ENCODE measurements at regions not wholly inside any gene's neighbourhood (a gene's known extent, or its start where the extent isn't known, plus 50 kb on each side); places are given as distances from the start of the nearest gene placed in this dataset.

GRCh38 chr6:138716971-138717665 is 56.5 kb upstream of the CCDC28A start:
- TF ChIP-seq, protein P1, sequence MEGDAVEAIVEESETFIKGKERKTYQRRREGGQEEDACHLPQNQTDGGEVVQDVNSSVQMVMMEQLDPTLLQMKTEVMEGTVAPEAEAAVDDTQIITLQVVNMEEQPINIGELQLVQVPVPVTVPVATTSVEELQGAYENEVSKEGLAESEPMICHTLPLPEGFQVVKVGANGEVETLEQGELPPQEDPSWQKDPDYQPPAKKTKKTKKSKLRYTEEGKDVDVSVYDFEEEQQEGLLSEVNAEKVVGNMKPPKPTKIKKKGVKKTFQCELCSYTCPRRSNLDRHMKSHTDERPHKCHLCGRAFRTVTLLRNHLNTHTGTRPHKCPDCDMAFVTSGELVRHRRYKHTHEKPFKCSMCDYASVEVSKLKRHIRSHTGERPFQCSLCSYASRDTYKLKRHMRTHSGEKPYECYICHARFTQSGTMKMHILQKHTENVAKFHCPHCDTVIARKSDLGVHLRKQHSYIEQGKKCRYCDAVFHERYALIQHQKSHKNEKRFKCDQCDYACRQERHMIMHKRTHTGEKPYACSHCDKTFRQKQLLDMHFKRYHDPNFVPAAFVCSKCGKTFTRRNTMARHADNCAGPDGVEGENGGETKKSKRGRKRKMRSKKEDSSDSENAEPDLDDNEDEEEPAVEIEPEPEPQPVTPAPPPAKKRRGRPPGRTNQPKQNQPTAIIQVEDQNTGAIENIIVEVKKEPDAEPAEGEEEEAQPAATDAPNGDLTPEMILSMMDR (IDR thresholded peaks at IDR 0.05; ENCODE audit: unreplicated experiment): no peak
- ChIA-PET CTCF (no interaction called here), POLR2A (no interaction called here)
- peaks cover 6% of the 10 kb centered on the region for H3K9me3 Mint-ChIP-seq (ENCODE audit: unreplicated experiment)
- H3K4me1 Mint-ChIP-seq (ENCODE audit: insufficient read depth, unreplicated experiment): no peaks in the 10 kb centered on the region
- no peaks in the 10 kb centered on the region for H3K27me3 Mint-ChIP-seq (ENCODE audit: insufficient read depth, unreplicated experiment)
- no peak for DNase-seq (ENCODE audit: unreplicated experiment)
- no TSS peak for BruUV-seq (replicated peaks)
- intact Hi-C loops (cut with micrococcal nuclease): no loop called here
- no peaks in the 10 kb centered on the region for H3K36me3 Mint-ChIP-seq (ENCODE audit: insufficient read depth, unreplicated experiment)
- no peak overlapping the region for H3K27ac Mint-ChIP-seq (ENCODE audit: low read depth, unreplicated experiment)
- H3K4me3 Mint-ChIP-seq (ENCODE audit: unreplicated experiment): no peak overlapping the region

- Mint-ChIP-seq H3K27me3 (ENCODE audit: insufficient read depth, unreplicated experiment) (no peaks in the 10 kb centered on the region), H3K4me3 (ENCODE audit: unreplicated experiment) (no peak overlapping the region), H3K36me3 (ENCODE audit: insufficient read depth, unreplicated experiment) (no peaks in the 10 kb centered on the region), H3K27ac (ENCODE audit: low read depth, unreplicated experiment) (no peak overlapping the region), H3K4me1 (ENCODE audit: insufficient read depth, unreplicated experiment) (no peaks in the 10 kb centered on the region), H3K9me3 (ENCODE audit: unreplicated experiment) (peaks cover 1% of the 10 kb centered on the region)
- CTCF ChIA-PET: no interaction called here
- intact Hi-C loops (cut with micrococcal nuclease): no loop called here
- POLR2A ChIA-PET: interaction anchor here (0.6 kb wide), 1 partner anchor 44 kb away, joined by 3 read pairs; no protein-coding TSS in a partner anchor
- no TSS peak for BruUV-seq (replicated peaks)
- TF ChIP-seq, protein P1 (IDR thresholded peaks at IDR 0.05; ENCODE audit: unreplicated experiment): no peak
- DNase-seq (ENCODE audit: unreplicated experiment): peak; percentile 17
Observed at GRCh38 chr6:138719011-138719635, 54.4 kb upstream of the CCDC28A start.

GRCh38 chr6:138719744-138720143 is 53.8 kb upstream of the CCDC28A start:
- TF ChIP-seq, protein P1 (IDR thresholded peaks at IDR 0.05; ENCODE audit: unreplicated experiment): no peak
- ChIA-PET CTCF (no interaction called here), POLR2A (no interaction called here)
- intact Hi-C loops (cut with micrococcal nuclease): no loop called here
- H3K36me3 Mint-ChIP-seq (ENCODE audit: insufficient read depth, unreplicated experiment): no peaks in the 10 kb centered on the region
- DNase-seq (ENCODE audit: unreplicated experiment): no peak
- no peaks in the 10 kb centered on the region for H3K27me3 Mint-ChIP-seq (ENCODE audit: insufficient read depth, unreplicated experiment)
- no peaks in the 10 kb centered on the region for H3K9me3 Mint-ChIP-seq (ENCODE audit: unreplicated experiment)
- no peak overlapping the region for H3K27ac Mint-ChIP-seq (ENCODE audit: low read depth, unreplicated experiment)
- H3K4me3 Mint-ChIP-seq (ENCODE audit: unreplicated experiment): no peak overlapping the region
- no peaks in the 10 kb centered on the region for H3K4me1 Mint-ChIP-seq (ENCODE audit: insufficient read depth, unreplicated experiment)
- no TSS peak for BruUV-seq (replicated peaks)

- no peak overlapping the region for H3K4me3 Mint-ChIP-seq (ENCODE audit: unreplicated experiment)
- TF ChIP-seq, protein P1 (IDR thresholded peaks at IDR 0.05; ENCODE audit: unreplicated experiment): no peak
- CTCF ChIA-PET: no interaction called here
- no peaks in the 10 kb centered on the region for H3K4me1 Mint-ChIP-seq (ENCODE audit: insufficient read depth, unreplicated experiment)
- peak; percentile 38 for DNase-seq (ENCODE audit: unreplicated experiment)
- no peaks in the 10 kb centered on the region for H3K9me3 Mint-ChIP-seq (ENCODE audit: unreplicated experiment)
- H3K27ac Mint-ChIP-seq (ENCODE audit: low read depth, unreplicated experiment): no peak overlapping the region
- no peaks in the 10 kb centered on the region for H3K27me3 Mint-ChIP-seq (ENCODE audit: insufficient read depth, unreplicated experiment)
- H3K36me3 Mint-ChIP-seq (ENCODE audit: insufficient read depth, unreplicated experiment): no peaks in the 10 kb centered on the region
- BruUV-seq (replicated peaks): no TSS peak
- POLR2A ChIA-PET: interaction anchor here (0.8 kb wide), 1 partner anchor 8 kb away, joined by 3 read pairs; no protein-coding TSS in a partner anchor
- intact Hi-C loops (cut with micrococcal nuclease): no loop called here
Observed at GRCh38 chr6:138722425-138723371, 50.9 kb upstream of the CCDC28A start.
